A673 (cell line): ENCODE measurements at regions not wholly inside any gene's neighbourhood (a gene's known extent, or its start where the extent isn't known, plus 50 kb on each side); places are given as distances from the start of the nearest gene placed in this dataset.

Experiments
- BruUV-seq: library from RNA; stranded (reverse); fragments of 400-500 nt; replicated peaks from 2 replicates; lab custom pipeline; 2021; lab: Mats Ljungman, UMichigan
- CTCF ChIA-PET: fragments of 300-600 bp; sonication (Branson Sonifier 250); formaldehyde crosslinking; loops from one replicate; lab custom pipeline; 2022; ENCODE audit warnings: antibody characterized with exemption; lab: Charles Lee
- POLR2A ChIA-PET: fragments of 300-600 bp; sonication (Branson Sonifier 250); formaldehyde crosslinking; loops from one replicate; lab custom pipeline; 2022; ENCODE audit warnings: antibody characterized with exemption; ENCODE audit not compliant: low non-redundant PET; lab: Charles Lee
- DNase-seq: peaks from one replicate; pipeline ENCODE4 v3.0.0-alpha.2; 2015; ENCODE audit warnings: low spot score
- H3K27ac ChIP-seq: fragments of 200-600 bp; sonication (generic); 2 replicates; pipeline ENCODE4 v1.5.1; 2016; ENCODE audit warnings: mixed run types, low read depth, mild to moderate bottlenecking, mixed read lengths, antibody characterized with exemption, low read length; ENCODE audit not compliant: poor library complexity, severe bottlenecking
- H3K27me3 ChIP-seq: fragments of 200-600 bp; sonication (generic); replicated peaks from 2 replicates; pipeline ENCODE4 v1.6.1; 2017; ENCODE audit warnings: mixed run types, low read depth, mild to moderate bottlenecking, mixed read lengths, antibody characterized with exemption, low read length; ENCODE audit not compliant: insufficient read depth, poor library complexity
- H3K36me3 ChIP-seq: fragments of 200-600 bp; sonication (generic); 2 replicates; pipeline ENCODE4 v1.6.1; 2016; ENCODE audit warnings: mixed run types, mild to moderate bottlenecking, mixed read lengths, antibody characterized with exemption, low read length; ENCODE audit not compliant: insufficient read depth, poor library complexity, severe bottlenecking
- H3K4me1 ChIP-seq: fragments of 200-600 bp; sonication (generic); 2 replicates; pipeline ENCODE4 v1.6.1; 2017; ENCODE audit warnings: mixed run types, mild to moderate bottlenecking, mixed read lengths, antibody characterized with exemption, low read length; ENCODE audit not compliant: insufficient read depth, poor library complexity, severe bottlenecking
- H3K4me3 ChIP-seq: fragments of 200-600 bp; sonication (generic); 2 replicates; pipeline ENCODE4 v1.5.1; 2016; ENCODE audit warnings: low read depth, mixed run types, mild to moderate bottlenecking, mixed read lengths, low read length; ENCODE audit not compliant: poor library complexity, severe bottlenecking
- H3K9me3 ChIP-seq: fragments of 200-600 bp; sonication (generic); 2 replicates; pipeline ENCODE4 v1.6.1; 2016; ENCODE audit warnings: mixed run types, low read depth, mild to moderate bottlenecking, mixed read lengths, antibody characterized with exemption, low read length; ENCODE audit not compliant: poor library complexity, severe bottlenecking
- EZH2 ChIP-seq: fragments of 200-600 bp; sonication (generic); IDR thresholded peaks from 2 replicates; pipeline ENCODE4 v1.6.1; 2017; ENCODE audit warnings: borderline replicate concordance, low read depth, mild to moderate bottlenecking, mixed read lengths, antibody characterized with exemption, low read length; ENCODE audit not compliant: poor library complexity, severe bottlenecking
- intact Hi-C: fragments of 100-400 bp; cut with micrococcal nuclease; formaldehyde crosslinking; loops from one replicate; pipeline ENCODE4 v1.10.0; 2022; ENCODE audit not compliant: unreplicated experiment
- TF ChIP-seq, protein P1 (sequence below): fragments of 300-800, 200-600 bp; sonication (generic); conservative IDR thresholded peaks from 2 replicates; pipeline ENCODE4 v1.5.1; 2017; ENCODE audit warnings: low read depth, mild to moderate bottlenecking, antibody characterized with exemption, low read length, moderate library complexity, mixed read lengths

DNA sequence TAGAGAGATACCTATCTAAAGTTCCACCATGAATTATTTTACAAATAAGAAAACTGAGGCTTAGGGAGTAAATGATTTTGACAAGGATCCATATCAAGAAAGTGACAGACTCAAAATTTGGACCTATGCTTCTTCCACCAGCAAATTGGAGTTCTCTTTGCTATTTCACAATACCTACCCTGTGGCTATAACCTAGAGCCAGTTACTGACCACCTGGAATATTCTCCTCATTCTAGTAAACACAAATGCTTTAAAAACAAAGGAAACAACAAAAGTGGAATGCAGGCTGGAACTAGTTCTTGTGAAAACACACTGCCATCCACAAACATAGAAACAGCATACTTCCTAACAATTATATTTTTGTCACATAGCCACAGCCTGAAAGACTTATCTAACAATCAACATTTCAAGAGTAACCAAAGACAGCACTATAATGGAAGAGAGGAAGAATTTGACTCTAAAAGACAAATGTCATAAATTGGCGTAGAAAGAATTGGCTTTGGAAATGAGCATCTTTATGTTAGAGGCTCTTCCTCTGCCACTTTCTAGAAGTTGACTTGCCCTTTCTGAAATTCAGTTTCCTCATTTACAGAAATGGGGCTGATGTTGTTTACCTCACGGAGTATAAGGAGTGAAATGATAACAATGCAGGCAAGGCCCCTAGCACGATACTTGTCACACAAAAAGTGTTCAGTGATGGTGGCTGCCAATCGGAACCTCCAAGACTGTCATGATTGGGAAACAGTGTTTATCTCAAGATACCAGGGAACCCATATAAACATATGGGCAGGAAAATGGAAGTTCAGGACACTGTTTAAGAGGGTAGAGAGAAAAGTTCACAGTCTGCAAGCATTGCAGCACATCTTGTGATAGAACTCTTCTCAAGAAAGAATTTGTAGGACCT lies 138.6 kb upstream of the LGR5 start:
- H3K4me3 ChIP-seq = no peak overlapping the region
- intact Hi-C loops = no loop called here
- H3K36me3 ChIP-seq = no peaks in the 10 kb centered on the region
- POLR2A ChIA-PET = no interaction called here
- TF ChIP-seq, protein P1, sequence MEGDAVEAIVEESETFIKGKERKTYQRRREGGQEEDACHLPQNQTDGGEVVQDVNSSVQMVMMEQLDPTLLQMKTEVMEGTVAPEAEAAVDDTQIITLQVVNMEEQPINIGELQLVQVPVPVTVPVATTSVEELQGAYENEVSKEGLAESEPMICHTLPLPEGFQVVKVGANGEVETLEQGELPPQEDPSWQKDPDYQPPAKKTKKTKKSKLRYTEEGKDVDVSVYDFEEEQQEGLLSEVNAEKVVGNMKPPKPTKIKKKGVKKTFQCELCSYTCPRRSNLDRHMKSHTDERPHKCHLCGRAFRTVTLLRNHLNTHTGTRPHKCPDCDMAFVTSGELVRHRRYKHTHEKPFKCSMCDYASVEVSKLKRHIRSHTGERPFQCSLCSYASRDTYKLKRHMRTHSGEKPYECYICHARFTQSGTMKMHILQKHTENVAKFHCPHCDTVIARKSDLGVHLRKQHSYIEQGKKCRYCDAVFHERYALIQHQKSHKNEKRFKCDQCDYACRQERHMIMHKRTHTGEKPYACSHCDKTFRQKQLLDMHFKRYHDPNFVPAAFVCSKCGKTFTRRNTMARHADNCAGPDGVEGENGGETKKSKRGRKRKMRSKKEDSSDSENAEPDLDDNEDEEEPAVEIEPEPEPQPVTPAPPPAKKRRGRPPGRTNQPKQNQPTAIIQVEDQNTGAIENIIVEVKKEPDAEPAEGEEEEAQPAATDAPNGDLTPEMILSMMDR = no peak
- TF ChIP-seq EZH2 = no peak
- CTCF ChIA-PET = no interaction called here
- no peak for DNase-seq
- BruUV-seq = no TSS peak
- no peaks in the 10 kb centered on the region for H3K27me3 ChIP-seq
- peaks cover 4% of the 10 kb centered on the region for H3K4me1 ChIP-seq
- no peaks in the 10 kb centered on the region for H3K9me3 ChIP-seq
- no peak overlapping the region for H3K27ac ChIP-seq

DNA sequence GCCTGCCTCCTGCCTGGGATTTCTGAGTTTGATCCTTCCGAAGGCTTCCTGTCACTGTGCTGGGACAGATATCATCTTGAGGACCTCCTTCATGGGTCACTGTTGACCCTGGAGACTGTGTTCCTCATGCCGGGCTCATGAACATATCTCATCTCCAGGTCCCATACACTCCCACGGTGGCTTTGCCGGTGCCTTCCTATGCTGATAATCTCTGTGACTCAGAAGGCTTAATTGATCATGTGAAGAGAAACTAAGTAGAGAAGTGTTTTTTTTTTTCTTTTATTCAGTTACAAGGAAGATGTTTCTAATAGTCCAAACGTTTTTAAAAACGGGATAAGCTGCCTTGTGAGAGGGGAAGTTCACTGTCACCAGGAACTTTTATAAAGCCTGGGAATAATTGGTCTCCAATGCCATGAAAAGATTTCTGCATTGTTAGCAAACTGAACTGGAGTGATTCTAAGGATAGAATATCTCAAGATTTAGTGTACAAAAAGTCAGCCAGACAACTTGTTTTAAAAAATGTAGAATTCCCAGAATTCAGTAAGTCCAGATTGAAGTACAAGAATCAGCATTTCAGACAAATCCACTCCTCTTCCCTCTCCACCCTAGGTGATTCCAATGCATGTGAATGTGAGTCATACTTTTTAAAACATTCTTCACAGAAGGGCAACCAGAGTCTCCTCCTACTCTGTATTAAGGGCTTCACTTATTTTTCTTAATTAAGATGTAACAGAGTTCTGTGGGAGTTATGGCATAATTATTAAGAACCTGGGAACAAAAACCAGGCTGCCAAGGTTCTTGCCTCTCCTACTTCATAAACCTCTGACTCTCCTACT lies 139.8 kb upstream of the LGR5 start:
- Histone ChIP-seq H3K27ac (no peak overlapping the region), H3K27me3 (no peaks in the 10 kb centered on the region), H3K36me3 (no peaks in the 10 kb centered on the region), H3K4me1 (peaks cover 4% of the 10 kb centered on the region), H3K4me3 (no peak overlapping the region), H3K9me3 (no peaks in the 10 kb centered on the region)
- intact Hi-C loops = no loop called here
- TF ChIP-seq, protein P1 = no peak
- TF ChIP-seq EZH2 = no peak
- POLR2A ChIA-PET = interaction anchor here (0.5 to 0.7 kb wide), 2 partner anchors 18 to 516 kb away, joined by 3 to 4 read pairs; no protein-coding TSS in a partner anchor
- DNase-seq = no peak
- CTCF ChIA-PET = no interaction called here
- BruUV-seq = no TSS peak

DNA sequence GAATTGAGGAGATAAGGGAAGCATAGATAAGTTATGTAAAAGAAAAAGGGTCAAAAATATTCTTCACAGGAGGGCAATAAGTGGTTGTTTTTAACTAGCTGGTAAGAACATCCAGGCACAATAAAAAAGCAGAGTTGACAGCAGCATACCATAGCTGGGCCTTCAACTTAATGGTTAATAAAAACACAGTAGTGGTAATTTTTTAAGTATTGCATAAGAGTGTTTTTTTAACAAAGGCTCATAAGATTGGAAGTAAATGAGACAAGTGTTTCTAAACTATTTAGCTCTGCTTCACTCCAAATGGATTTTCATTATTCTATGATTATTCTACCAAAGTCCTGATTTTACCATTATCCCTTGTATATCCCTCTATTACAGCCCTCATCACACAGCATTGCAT lies 140.1 kb upstream of the TSPAN8 start:
- no peak overlapping the region for H3K4me3 ChIP-seq
- H3K27me3 ChIP-seq = no peaks in the 10 kb centered on the region
- H3K9me3 ChIP-seq = no peaks in the 10 kb centered on the region
- BruUV-seq = no TSS peak
- intact Hi-C loops = no loop called here
- CTCF ChIA-PET = no interaction called here
- DNase-seq = no peak
- POLR2A ChIA-PET = no interaction called here
- H3K27ac ChIP-seq = no peak overlapping the region
- H3K4me1 ChIP-seq = peaks cover 4% of the 10 kb centered on the region
- no peaks in the 10 kb centered on the region for H3K36me3 ChIP-seq
- TF ChIP-seq, protein P1 = no peak
- no peak for TF ChIP-seq EZH2
